Colonic mucosa (tissue), 4 donors: ENCODE measurements at regions not wholly inside any gene's neighbourhood (a gene's known extent, or its start where the extent isn't known, plus 50 kb on each side); places are given as distances from the start of the nearest gene placed in this dataset.

ENCODE experiments used
- DNase-seq: peaks from one replicate; pipeline ENCODE4 v3.0.0-alpha.2; 2020
- H3K27ac ChIP-seq: fragments of 200-600 bp; one replicate; pipeline ENCODE4 v1.8.0; 2021
- H3K27me3 ChIP-seq: fragments of 200-600 bp; one replicate; pipeline ENCODE4 v1.8.0; 2021
- H3K36me3 ChIP-seq: fragments of 200-600 bp; one replicate; pipeline ENCODE4 v1.8.0; 2021
- H3K4me1 ChIP-seq: fragments of 200-600 bp; one replicate; pipeline ENCODE4 v1.8.0; 2021; ENCODE audit warnings: mild to moderate bottlenecking
- H3K4me3 ChIP-seq: fragments of 200-600 bp; one replicate; pipeline ENCODE4 v1.8.0; 2021
- H3K9ac ChIP-seq, 2 donors: one replicate each; pipeline ENCODE4 v1.7.0; 2013; ENCODE audit warnings: control low read depth in 2 of 2, low read depth in 2 of 2, low read length in 2 of 2
- H3K9me3 ChIP-seq: fragments of 200-600 bp; one replicate; pipeline ENCODE4 v1.8.0; 2021
- CTCF ChIP-seq: fragments of 200-600 bp; IDR thresholded peaks from one replicate; pipeline ENCODE4 v1.8.0; 2022; ENCODE audit warnings: antibody characterized with exemption, mild to moderate bottlenecking
- intact Hi-C: fragments of 100-400 bp; cut with DNase I; formaldehyde crosslinking; loops from one replicate; pipeline ENCODE4 v1.14.1; 2022
- donor health status: healthy.
- donor health status: DM: no; HTN: no; CAD: no.
- donor health status: DM: no; HTN: no; CAD: no.

DNA sequence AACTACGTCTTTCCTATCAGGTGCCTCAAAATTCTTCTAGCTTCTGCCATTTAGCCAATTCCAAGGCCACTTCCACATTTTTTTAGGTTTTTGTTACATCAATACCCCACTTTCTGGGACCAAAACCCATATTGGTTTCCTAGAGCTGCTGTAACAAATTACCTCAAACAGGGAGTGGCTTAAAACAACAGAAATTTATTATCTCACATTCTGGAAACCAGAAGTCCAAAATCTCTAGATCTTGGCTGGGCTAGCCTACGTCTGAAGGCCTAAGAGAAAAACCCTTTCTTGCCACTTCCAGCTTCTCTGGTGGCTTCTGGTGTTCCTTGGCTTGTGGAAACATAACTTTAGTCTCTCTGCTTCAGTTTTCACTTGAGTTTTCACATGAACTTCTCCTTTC lies 85.1 kb upstream of the BMPER start:
- Histone ChIP-seq H3K4me1 (no peaks in the 10 kb centered on the region), H3K27me3 (no peaks in the 10 kb centered on the region), H3K9ac (no peak overlapping the region), H3K4me3 (no peak overlapping the region), H3K36me3 (no peaks in the 10 kb centered on the region), H3K27ac (no peak overlapping the region), H3K9me3 (no peaks in the 10 kb centered on the region)
- intact Hi-C loops = no loop called here
- no peak for TF ChIP-seq CTCF
- DNase-seq = no peak

GRCh38 chr7:33821970-33822369 lies 83.4 kb upstream of the BMPER start:
- Histone ChIP-seq H3K4me1 (no peaks in the 10 kb centered on the region), H3K27me3 (no peaks in the 10 kb centered on the region), H3K9me3 (no peaks in the 10 kb centered on the region), H3K36me3 (no peaks in the 10 kb centered on the region), H3K9ac (no peak overlapping the region), H3K4me3 (no peak overlapping the region), H3K27ac (no peak overlapping the region)
- TF ChIP-seq CTCF = no peak
- intact Hi-C loops = no loop called here
- DNase-seq = no peak

DNA sequence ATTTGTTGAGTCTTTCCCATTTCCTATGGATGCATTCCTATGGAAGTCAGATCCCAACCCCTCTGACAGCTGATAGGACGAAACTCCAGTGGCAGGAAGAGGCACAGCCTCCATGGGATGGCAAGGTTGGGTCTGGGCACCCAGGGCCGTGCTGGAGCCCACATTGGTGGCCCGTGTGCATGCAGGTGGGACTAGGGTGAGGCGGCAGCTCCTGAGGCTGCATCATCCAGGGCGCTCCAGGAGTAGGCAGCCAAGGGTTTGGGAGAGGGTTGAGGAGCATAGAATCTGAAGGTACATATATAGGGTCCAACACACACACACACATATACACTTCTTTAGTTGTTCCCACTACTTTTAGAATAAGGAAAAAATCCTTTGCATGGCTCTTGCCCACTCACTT lies 81.4 kb upstream of the BMPER start:
- no peaks in the 10 kb centered on the region for H3K9me3 ChIP-seq
- no peaks in the 10 kb centered on the region for H3K36me3 ChIP-seq
- H3K4me3 ChIP-seq = no peak overlapping the region
- no peak for DNase-seq
- H3K4me1 ChIP-seq = no peaks in the 10 kb centered on the region
- intact Hi-C loops = no loop called here
- no peak for TF ChIP-seq CTCF
- no peak overlapping the region for H3K27ac ChIP-seq
- no peak overlapping the region for H3K9ac ChIP-seq
- H3K27me3 ChIP-seq = no peaks in the 10 kb centered on the region

- no peak overlapping the region for H3K4me3 ChIP-seq
- no peak for TF ChIP-seq CTCF
- H3K27me3 ChIP-seq = no peaks in the 10 kb centered on the region
- no peaks in the 10 kb centered on the region for H3K36me3 ChIP-seq
- DNase-seq = no peak
- H3K27ac ChIP-seq = no peak overlapping the region
- intact Hi-C loops = no loop called here
- H3K9ac ChIP-seq = no peak overlapping the region
- H3K4me1 ChIP-seq = no peaks in the 10 kb centered on the region
- H3K9me3 ChIP-seq = no peaks in the 10 kb centered on the region
These were observed 80.4 kb upstream of the BMPER start for GRCh38 chr7:33824911-33825459.

- no peak overlapping the region for H3K9ac ChIP-seq
- no peak for DNase-seq
- no peak for TF ChIP-seq CTCF
- H3K9me3 ChIP-seq = no peaks in the 10 kb centered on the region
- no peak overlapping the region for H3K4me3 ChIP-seq
- no peaks in the 10 kb centered on the region for H3K36me3 ChIP-seq
- no peaks in the 10 kb centered on the region for H3K27me3 ChIP-seq
- H3K27ac ChIP-seq = no peak overlapping the region
- no peaks in the 10 kb centered on the region for H3K4me1 ChIP-seq
- intact Hi-C loops = no loop called here
These were observed 79.7 kb upstream of the BMPER start for GRCh38 chr7:33825644-33826043.

GRCh38 chr7:33829536-33829935 lies 75.8 kb upstream of the BMPER start:
- intact Hi-C loops = no loop called here
- no peak for TF ChIP-seq CTCF

More at GRCh38 chr7:33829536-33829935, 75.8 kb upstream of the BMPER start:
- no peak overlapping the region for H3K4me3 ChIP-seq
- H3K9me3 ChIP-seq = no peaks in the 10 kb centered on the region
- H3K4me1 ChIP-seq = no peaks in the 10 kb centered on the region
- no peak overlapping the region for H3K9ac ChIP-seq
- no peak for DNase-seq
- no peaks in the 10 kb centered on the region for H3K27me3 ChIP-seq
- no peak overlapping the region for H3K27ac ChIP-seq
- no peaks in the 10 kb centered on the region for H3K36me3 ChIP-seq
